HUDEP-2 (cell line): ENCODE measurements at regions not wholly inside any gene's neighbourhood (a gene's known extent, or its start where the extent isn't known, plus 50 kb on each side); places are given as distances from the start of the nearest gene placed in this dataset.
"Not testable (repeated sequence)": the region's sequence is repeated elsewhere in the genome, so short reads cannot be mapped to it uniquely, and the experiment has no call there.

Source experiments
- DNase-seq, 76 experiments: peaks; one replicate each; lab custom pipeline; 2025; ENCODE audit not compliant: unreplicated experiment in 76 of 76; lab: John Stamatoyannopoulos, UW

DNA sequence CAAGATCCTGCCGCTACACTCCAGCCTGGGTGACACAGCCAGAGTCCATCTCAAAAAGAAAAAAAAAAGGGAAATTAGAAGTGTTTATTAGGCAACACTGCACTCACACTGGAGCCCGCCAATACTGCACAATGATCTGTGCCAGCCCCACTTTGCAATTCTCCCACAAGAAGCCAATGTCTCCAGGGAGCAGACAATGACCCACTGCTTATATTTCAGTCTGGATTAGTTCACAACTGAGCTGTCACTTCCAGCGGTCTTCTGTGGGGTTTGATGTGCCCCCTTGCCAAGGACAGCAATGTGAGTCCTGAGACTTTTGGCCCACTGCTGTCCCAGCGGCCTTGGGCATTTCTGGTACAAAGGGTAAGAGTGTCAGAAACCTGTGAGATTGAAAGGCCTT lies 85.6 kb upstream of the PPM1B start:
- no peak for DNase-seq

DNA sequence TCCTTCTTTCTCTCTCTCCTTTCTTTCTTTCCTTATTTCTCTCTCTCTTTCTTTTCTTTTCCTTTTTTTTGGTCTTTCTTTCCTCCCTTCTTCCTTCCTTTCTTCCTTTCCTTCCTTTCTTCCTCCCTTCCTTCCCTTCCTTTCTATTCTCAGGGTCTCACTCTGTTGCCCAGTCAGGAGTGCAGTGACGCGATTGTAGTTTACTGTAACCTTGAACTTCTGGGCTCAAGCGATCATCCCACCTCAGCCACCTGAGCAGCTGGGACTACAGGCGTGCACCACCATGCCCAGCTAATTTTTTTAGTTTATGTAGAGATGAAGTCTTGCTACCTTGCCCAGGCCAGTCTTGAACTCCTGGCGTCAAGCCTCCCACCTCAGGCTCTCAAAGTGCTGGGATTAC lies 83.8 kb upstream of the PPM1B start:
- no peak for DNase-seq

DNA sequence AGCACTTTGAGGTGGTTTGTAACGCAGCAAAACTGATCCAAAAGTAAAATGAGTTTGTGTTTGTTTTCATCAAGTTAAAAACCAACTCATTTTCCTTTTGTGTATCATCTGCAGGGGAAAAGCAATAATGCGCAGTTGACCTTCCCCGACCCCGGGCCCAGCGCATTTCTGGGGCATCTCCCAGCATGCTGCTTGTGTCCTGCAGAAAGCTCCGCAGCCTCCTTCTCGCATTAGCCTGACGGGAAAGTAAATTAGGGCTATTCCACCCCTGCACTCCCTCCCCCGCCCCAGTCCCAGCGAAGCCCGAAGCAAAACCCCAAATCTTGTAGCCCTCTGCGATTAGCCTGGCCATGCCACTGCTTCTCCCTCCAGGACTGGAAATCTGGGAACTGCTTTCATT lies 82.0 kb upstream of the PPM1B start:
- no peak for DNase-seq

DNA sequence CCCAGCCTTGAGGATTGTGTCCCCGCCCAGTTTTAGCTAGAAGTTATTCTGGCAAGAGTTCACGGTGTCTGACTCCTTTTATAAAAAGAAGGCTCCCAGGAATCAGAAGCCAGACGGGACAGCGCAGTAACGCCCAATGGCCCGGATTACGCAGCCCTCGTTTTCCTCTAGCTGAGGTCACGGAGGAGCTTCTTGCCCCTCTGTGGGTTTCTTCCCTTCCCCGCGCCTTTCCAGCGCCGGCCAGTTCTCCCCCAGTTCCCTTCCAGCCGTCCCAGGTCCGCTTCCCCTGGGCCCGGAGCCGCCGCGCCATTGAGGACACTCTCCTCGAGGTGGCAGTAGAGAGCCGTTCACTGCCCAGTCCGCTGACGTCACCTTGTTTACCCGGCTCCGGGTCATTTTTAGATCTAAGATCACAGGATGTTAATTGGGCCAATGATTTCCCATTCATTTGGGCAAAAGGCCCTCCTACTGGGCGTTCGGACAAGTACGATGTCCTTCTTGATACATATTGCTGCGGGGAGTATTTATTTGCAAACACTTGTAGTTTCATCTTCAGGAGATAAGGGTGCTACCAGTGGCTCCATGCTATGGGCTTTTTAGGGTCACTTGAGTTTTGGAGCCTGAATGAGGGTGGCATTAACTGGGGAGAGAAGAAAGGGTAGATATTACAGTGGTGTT lies 81.5 kb upstream of the PPM1B start:
- peak in 70 of 76 experiments; percentile 9 to 82 (median 60) for DNase-seq

DNA sequence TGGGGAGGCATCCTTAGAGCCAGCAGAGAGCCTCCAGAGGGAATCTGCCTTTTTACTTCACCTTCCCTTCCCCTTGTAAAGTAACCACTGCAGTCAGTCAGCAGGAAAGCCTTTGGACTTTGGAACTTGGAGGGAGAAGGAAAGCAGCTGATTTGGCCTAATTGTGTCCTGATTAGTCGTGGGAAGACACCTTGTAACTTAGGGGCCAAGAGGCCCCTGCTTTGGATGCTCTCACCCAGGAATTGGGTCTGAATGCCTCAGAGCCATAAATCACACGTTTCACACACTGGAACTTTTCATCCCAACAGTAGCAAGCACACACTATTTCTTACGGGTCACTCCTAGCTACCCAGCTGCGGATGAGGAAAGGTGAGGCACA lies 81.0 kb upstream of the PPM1B start:
- DNase-seq = no peak

DNA sequence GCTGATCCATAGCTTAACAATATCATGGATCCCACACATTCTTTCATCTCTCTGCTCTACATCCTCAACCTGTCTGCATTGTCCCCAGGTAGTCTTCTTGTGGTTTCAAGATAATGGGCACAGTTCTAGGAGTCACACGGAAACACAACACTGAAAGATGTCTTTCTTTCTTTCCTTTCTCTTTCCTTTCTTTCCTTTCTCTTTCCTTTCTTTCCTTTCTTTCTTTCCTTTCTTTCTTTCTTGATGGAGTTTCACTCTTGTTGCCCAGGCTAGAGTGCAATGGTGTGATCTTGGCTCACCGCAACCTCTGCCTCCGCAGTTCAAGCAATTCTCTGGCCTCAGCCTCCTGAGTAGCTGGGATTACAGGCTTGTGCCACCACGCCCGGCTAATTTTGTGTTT lies 76.2 kb upstream of the PPM1B start:
- DNase-seq = not testable (repeated sequence)

DNA sequence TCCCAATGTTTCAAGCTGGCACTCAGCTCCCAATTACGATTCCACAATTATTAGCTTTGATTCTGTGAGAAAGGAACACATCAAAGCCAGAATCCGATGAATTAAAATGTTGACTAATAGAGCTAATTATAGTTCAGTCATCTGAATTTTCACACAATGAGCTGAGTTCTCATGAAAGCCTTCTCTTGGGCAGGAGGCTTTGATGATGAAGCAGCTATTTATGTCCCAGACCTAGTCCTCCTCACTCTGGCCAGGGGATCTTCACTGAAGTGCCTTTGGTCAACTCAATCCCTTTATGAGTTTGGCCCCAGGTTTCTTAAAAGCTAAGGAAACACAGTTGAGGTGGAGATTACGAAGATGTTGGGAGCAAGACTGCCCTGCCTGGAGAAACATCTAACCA lies 74.7 kb upstream of the PPM1B start:
- DNase-seq = no peak

DNA sequence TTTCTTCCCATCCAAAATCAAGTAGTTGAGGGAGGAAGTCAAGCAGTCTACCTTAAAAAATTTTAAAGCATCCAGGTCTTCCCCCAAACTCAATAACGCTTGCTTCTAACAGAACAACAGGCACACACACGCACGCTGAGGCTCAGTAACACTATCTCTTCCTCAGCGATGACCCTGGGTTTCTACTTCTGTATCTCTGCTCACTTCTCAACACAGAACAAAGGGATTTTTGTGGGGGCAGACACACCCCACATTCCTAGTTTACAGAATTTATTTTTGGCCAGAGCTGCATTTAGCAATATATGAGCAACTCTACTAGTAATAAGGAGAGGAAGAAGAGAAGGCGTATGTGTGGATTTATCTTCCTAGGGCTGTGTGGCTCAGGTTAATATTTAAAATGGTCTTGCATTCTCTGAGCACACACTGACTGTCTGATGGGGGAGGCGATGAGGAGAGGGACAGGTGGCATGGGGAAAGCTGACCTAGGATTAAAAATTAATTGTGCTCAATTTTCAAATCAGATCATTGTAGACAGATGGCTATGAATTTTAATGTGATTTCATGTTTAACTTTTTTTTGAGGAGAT lies 71.3 kb upstream of the PPM1B start:
- DNase-seq = no peak

DNA sequence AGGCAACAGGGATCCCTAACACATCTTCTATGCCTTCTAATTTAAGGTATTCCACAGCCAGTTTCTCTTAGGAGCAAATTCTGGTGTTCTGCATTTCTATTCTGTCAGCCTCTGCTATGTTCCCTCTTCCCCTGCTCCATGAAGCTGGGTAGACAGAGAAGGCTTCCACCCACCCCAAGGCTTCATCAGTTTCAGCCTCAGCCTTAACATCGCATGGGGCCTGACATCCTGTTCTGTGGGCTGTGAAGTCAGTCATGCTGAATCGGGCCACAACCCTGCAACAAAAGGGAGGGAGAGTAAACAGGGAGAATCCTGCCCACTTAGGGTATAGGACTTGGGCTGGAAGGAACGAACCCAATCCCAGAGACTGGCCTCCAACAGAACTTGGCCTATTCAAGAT lies 70.6 kb upstream of the PPM1B start:
- DNase-seq = no peak

DNA sequence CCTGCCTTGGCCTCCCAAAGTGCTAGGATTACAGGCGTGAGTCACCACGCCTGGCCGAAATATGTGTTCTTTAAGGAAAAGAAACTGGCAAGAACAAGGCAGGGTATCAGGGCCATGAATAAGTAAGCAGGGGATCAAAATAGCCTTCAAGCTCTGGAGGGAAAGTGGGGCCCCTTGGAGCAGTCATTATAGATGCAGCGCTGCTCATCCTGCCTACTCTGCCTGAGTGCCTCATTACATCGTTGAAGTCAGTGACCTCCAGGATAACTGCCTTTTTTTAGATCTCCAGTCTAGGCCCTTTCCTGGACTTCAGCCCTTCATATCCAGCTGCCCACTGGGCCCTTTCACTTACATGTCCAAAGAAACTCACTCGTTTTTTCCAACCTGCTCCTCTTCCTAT lies 69.8 kb upstream of the PPM1B start:
- no peak for DNase-seq

DNA sequence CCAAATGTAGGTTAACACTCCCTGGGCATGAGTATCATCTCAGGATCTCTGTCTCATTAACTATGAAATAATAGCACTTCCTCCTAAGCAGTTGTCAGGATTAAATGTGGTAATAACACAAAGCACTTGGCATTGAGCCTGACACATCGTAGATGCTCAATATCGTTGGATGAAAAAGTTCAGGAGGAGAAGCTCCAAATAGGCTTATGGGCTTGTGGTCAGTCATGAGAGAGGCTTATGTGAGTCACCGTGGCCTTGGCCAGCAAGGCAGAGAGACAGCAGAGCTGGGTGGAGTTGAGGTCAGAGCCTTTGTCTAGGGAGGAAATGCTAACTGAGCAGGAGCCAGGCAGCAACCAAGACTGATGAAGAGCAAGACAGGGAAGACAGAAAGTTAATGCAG lies 68.3 kb upstream of the PPM1B start:
- DNase-seq = peak in 10 of 76 experiments; percentile 6 to 44 (median 24)

DNA sequence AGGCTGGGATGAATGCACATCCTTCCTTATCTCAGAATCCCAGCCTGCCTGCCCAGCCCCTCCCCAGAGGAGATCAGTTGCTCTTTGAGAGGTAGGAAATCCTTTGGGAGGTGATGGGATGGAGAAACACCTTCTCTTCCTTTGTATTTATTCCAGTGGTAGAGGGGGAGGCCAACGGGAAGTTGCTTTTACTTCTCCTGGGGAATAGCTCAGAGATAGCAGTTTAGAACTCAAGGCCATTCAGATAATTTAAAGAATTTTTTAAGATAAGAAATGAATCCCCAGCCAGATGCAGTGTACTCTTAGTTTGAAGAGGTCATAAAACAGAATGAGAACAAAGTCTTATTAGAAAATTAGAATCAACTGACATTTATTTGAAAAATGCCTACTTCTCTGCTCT lies 67.4 kb upstream of the PPM1B start:
- DNase-seq = no peak

DNA sequence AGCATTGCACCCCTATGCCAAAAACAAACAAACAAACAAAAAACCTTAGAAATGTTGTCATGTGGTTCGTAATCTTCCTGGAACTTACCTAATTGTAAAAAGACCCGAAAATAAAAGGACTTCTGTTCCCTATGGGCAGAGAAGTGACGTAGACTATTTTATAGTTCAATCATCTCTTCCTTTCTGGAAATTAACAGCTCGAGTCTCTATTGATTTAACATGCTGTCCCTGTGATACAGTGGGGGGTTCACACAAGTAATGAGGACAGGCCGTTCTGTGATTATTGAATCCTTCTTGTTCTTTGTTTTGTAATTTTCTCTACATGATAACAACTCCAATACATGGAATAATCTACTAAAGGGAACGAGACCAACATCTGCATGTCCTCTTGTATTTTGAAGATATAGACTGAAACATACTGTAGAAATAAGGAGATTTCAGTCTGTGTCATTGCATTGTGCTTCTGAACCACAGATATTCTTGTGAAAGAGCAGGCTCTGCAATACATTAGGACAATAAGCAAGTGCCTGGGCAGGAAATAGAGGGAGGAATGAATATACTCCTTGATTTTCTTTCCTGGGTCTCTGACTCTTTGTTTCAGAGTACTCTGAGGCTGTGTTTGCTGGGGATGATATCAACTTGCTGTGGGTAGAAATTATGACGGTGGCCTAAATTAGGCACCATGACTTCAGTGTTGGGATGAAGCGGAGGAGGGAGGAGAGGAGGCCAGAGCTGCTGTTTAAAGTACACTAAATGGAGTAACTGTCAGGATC lies 65.7 kb upstream of the PPM1B start:
- no peak for DNase-seq

DNA sequence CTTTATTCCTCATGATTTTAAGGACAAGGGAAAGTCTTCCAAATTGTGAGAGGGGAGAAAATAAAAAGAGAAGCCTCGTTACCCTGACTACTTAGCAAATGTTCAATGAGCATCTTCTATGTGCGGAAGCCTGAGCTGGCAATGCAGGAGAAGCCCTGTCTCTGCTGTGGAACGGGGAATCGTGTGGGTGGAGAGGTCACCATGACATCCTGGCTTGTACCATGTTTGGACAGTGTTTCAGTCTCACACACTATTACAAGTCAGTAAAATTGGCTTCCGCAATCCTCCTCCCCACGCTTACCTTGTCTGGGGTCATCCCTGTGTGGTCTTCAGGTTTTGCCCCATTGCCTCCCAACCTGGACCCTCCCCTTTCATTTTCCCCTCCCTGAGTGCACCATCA lies 65.0 kb upstream of the PPM1B start:
- DNase-seq = no peak

DNA sequence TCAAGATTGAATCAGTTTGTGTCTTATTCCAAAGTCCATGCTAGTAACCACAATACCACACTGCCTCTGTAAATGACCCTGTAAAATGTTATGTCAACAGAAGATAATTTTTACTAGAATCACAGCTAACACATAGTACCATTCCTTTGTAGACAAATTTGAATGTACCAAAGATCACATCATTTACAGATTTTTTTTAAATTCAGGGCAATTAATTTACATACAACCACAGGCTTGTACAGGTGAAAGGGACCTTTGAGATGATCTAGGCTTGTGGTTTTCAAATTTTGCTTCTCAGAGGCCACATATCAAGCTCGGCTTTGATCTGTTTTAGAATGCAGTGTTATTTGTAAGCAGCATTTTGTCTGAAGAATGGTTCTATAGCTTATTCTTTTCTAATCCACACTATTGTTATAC lies 63.8 kb upstream of the PPM1B start:
- no peak for DNase-seq

DNA sequence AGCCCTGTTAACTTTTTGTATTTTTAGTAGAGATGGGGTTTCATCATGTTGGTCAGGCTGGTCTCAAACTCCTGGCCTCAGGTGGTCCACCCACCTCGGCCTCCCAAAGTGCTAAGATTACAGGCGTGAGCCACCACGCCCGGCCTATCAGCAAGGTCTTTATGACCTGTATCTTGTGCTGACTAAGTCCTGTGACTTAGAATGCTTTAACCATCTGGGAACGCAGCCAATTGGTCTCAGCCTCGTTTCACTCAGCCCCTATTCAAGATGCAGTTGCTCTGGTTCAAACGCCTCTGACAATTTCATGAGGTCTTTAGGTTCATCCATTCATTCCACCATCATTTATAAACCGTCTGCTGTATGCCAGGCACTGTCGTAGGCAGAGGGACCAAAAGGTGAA lies 62.2 kb upstream of the PPM1B start:
- DNase-seq = peak in 20 of 76 experiments; percentile 2 to 46 (median 18)

DNA sequence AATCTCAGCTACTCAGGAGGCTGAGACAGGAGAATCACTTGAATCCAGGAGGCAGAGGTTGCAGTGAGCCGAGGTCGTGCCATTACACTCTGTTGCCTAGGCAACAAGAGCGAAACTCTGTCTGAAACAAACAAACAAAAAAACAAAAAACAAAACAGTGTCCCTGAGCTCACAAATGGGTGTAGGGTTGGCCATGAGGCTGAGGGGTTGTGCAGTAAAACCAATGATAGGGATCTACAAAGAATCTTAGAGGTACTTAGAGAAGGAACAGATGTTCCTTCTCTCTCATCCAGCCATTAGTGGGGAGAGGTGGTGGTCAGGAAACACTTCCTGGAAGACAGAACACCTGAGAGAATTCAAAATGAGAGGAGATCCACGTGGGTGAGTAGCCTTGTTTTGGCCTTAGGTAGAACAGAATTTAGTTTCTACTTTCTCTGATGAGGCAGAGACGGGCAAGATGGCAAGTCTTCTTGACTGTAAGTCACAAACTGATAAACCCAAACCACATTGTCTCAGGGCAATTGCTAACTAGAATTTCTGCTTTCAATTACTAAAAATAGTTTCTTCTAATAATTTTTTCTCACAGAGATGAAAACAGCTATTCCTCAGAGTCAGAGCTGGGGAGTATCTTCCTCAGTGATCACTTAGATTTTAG lies 61.5 kb upstream of the PPM1B start:
- no peak for DNase-seq

DNA sequence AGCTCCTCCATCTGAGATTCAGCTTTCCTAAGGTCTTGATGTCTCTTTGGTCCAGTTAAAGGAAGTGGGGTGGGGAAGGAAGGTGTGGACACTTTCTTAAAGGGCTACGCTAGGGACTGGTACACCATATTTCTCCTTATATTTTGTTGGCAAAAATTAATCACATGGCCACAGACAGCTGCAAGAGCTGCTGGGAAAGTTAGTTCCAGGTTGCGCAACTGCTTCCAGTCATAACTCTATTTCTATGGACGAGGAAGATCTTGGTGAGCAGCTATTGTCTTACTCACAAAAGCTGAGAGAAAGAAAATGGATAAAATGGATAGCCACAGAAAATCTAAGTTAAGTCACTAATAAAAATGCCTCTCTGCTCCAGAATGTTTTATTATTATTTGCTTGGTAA lies 60.7 kb upstream of the PPM1B start:
- no peak for DNase-seq

DNA sequence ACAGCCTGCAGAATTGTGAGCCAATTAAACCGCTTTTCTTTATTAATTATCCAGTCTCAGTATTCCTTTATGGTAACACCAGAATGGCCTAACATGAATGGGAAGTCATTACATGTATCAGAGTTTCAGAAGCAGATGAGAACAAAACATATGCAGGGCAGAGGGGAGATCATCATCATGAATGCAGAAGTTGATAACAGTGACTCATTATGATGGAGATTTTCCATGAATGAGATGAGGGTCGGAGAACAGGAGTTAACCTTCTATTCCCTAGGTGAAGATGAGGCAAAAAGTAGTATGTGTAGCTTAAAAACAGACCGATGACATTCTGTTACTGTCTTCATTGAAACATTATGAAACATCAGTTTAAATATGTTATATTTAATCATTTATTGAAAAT lies 59.5 kb upstream of the PPM1B start:
- no peak for DNase-seq

DNA sequence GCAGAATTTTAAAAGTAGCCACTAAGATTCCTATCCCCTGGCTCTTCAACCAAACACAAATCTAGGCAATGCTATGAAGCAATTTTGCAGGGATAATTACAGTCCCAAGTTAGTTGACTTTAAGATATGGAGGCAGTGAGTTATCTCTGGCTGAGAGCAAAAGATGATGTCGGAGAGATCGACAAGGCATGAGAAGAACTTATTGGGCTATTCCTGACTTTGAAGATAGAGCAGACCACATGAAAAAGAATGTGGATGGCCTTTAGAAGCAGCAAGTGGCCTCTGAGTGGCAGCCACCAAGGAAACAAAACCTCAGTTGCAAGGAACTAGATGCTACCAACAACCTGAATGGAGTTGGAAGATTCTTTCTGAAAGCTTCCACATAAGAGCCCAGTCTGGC lies 58.2 kb upstream of the PPM1B start:
- DNase-seq = no peak

DNA sequence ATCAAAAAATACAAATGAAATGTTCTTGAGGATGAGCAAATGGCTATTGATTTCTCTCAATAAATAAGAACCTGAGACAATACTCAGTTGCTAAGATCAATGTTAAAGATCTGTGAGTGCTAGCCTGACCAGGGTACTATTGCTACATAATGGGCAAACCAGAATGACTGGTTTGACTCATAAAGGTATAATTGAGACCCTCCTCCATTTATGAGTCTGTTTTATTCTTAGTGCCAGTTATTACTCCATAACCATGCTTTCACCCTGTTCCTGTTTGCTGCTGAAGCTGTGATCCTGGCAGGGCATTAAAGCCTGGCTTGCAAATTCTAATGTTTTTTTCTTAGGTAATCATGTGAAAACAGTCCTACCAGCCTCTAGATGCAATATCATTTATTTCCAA lies 56.6 kb upstream of the PPM1B start:
- DNase-seq = no peak

DNA sequence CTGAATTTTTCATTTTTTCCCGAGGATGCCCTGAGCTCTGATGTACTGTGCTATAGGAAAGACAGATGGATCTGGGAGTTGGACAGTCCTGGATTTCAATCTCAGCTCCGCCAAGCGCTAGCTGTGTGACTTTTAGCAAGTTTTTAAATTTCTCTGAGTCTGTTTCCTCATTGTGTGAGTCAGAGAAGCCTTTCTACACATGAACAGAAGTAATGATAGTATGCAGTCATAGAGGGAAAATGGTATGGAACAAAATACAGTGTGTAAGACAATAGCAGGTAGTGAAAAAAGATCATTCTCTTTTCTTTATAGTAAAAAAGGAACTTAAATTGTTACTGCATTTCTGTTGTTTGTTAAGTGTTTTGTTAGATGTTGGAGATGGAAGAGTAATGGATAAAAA lies 52.4 kb upstream of the PPM1B start:
- no peak for DNase-seq
